ENCODE measurements at regions not wholly inside any gene's neighbourhood (a gene's known extent, or its start where the extent isn't known, plus 50 kb on each side); places are given as distances from the start of the nearest gene placed in this dataset.

GRCh38 chr19:29338480-29338879, 125.5 kb upstream of the UQCRFS1 start:
- TF ChIP-seq CTCF (conservative IDR thresholded peaks at IDR 0.05; ENCODE audit: low read depth, low read length) (no peak), EZH2 (IDR thresholded peaks at IDR 0.05; ENCODE audit: borderline replicate concordance, low read depth, low read length, poor library complexity, severe bottlenecking) (no peak)

Data from A673 (cell line).